Cardiac muscle cell (in vitro differentiated cells and primary cell): ENCODE measurements at regions not wholly inside any gene's neighbourhood (a gene's known extent, or its start where the extent isn't known, plus 50 kb on each side); places are given as distances from the start of the nearest gene placed in this dataset.

ENCODE experiments used
- DNase-seq, 2 donors: peaks; one replicate each; pipeline versions ENCODE4 v3.0.0 to v3.0.0-alpha.2; 2010 to 2017; ENCODE audit warnings: low read depth in 1 of 2, low spot score in 1 of 2
- H3K27ac ChIP-seq: fragments of 200-600 bp; sonication (generic); 2 replicates; pipeline ENCODE4 v1.5.1; 2016
- H3K27me3 ChIP-seq: fragments of 200-600 bp; sonication (generic); 2 replicates; pipeline ENCODE4 v1.6.0; 2016; ENCODE audit warnings: control low read depth
- H3K36me3 ChIP-seq: fragments of 200-600 bp; sonication (generic); 2 replicates; pipeline ENCODE4 v1.5.1; 2016; ENCODE audit warnings: control low read depth
- H3K4me1 ChIP-seq: fragments of 200-600 bp; sonication (generic); 2 replicates; pipeline ENCODE4 v1.8.1; 2017; ENCODE audit warnings: low read depth, mild to moderate bottlenecking, mixed run types
- H3K4me3 ChIP-seq: fragments of 200-600 bp; sonication (generic); 2 replicates; pipeline ENCODE4 v1.5.1; 2016; ENCODE audit warnings: mild to moderate bottlenecking
- H3K9me3 ChIP-seq: fragments of 200-600 bp; sonication (generic); 2 replicates; pipeline ENCODE4 v1.5.1; 2017; ENCODE audit warnings: low read depth, mild to moderate bottlenecking, control low read depth
- CTCF ChIP-seq: IDR thresholded peaks from 2 replicates; pipeline ENCODE4 v1.5.1; 2012; ENCODE audit warnings: low read depth, mild to moderate bottlenecking, low read length

- Histone ChIP-seq H3K27ac (no peak overlapping the region), H3K4me3 (no peak overlapping the region), H3K4me1 (peaks cover 7% of the 10 kb centered on the region), H3K36me3 (no peaks in the 10 kb centered on the region), H3K27me3 (no peaks in the 10 kb centered on the region), H3K9me3 (no peaks in the 10 kb centered on the region)
- TF ChIP-seq CTCF = no peak
- no peak for DNase-seq
Measured at GRCh38 chr17:56031636-56032035, 121.6 kb upstream of the ANKFN1 start.

- DNase-seq = no peak
- Histone ChIP-seq H3K27me3 (no peaks in the 10 kb centered on the region), H3K36me3 (no peaks in the 10 kb centered on the region), H3K4me3 (no peak overlapping the region), H3K27ac (no peak overlapping the region), H3K4me1 (no peaks in the 10 kb centered on the region), H3K9me3 (no peaks in the 10 kb centered on the region)
- TF ChIP-seq CTCF = no peak
Measured at GRCh38 chr17:56034197-56034635, 119.1 kb upstream of the ANKFN1 start.

- Histone ChIP-seq H3K27ac (no peak overlapping the region), H3K4me1 (no peaks in the 10 kb centered on the region), H3K9me3 (no peaks in the 10 kb centered on the region), H3K4me3 (no peak overlapping the region), H3K27me3 (no peaks in the 10 kb centered on the region), H3K36me3 (no peaks in the 10 kb centered on the region)
- no peak for TF ChIP-seq CTCF
- DNase-seq = no peak
Measured at GRCh38 chr17:56038131-56038530, 115.1 kb upstream of the ANKFN1 start.

GRCh38 chr17:56045872-56046271 is 107.4 kb upstream of the ANKFN1 start:
- Histone ChIP-seq H3K9me3 (no peaks in the 10 kb centered on the region), H3K27me3 (no peaks in the 10 kb centered on the region), H3K27ac (no peak overlapping the region), H3K36me3 (no peaks in the 10 kb centered on the region), H3K4me1 (peaks cover 4% of the 10 kb centered on the region), H3K4me3 (no peak overlapping the region)
- DNase-seq = no peak
- TF ChIP-seq CTCF = no peak

- no peaks in the 10 kb centered on the region for H3K27me3 ChIP-seq
Measured at GRCh38 chr17:56047331-56047730, 105.9 kb upstream of the ANKFN1 start.

More at GRCh38 chr17:56047331-56047730, 105.9 kb upstream of the ANKFN1 start:
- no peak for DNase-seq
- Histone ChIP-seq H3K9me3 (no peaks in the 10 kb centered on the region), H3K4me3 (no peak overlapping the region), H3K36me3 (no peaks in the 10 kb centered on the region), H3K4me1 (peaks cover 4% of the 10 kb centered on the region), H3K27ac (no peak overlapping the region)
- no peak for TF ChIP-seq CTCF
